ENCODE measurements at regions not wholly inside any gene's neighbourhood (a gene's known extent, or its start where the extent isn't known, plus 50 kb on each side); places are given as distances from the start of the nearest gene placed in this dataset.

- no peak for TF ChIP-seq CTCF (IDR thresholded peaks at IDR 0.05)
- TF ChIP-seq POLR2A (IDR thresholded peaks at IDR 0.05): no peak
These were observed 191.4 kb downstream of the KLF6 start for GRCh38 chr10:3593611-3594010.

Measured in right lobe of liver (tissue), 4 donors.